Cardiac fibroblast (primary cell): ENCODE measurements at regions not wholly inside any gene's neighbourhood (a gene's known extent, or its start where the extent isn't known, plus 50 kb on each side); places are given as distances from the start of the nearest gene placed in this dataset.

ENCODE experiments used
- DNase-seq, 2 donors: peaks; one replicate each; pipeline versions ENCODE4 v3.0.0 to v3.0.0-alpha.2; 2010; ENCODE audit warnings: low read depth in 2 of 2
- H3K4me3 ChIP-seq, 2 donors: replicated peaks in 1 of 2; 1 replicate in 1 of 2; 2 replicates in 1 of 2; pipeline ENCODE4 v1.5.1; 2011; ENCODE audit warnings: low read depth in 2 of 2, low read length in 2 of 2, mild to moderate bottlenecking in 2 of 2, moderate library complexity in 1 of 2
- CTCF ChIP-seq: IDR thresholded peaks from one replicate; pipeline ENCODE4 v1.5.1; 2011; ENCODE audit warnings: low read depth, mild to moderate bottlenecking, low read length, inconsistent platforms

GRCh38 chr7:32326078-32326477 lies 164.1 kb downstream of the LSM5 start:
- no peak overlapping the region for H3K4me3 ChIP-seq
- TF ChIP-seq CTCF: no peak
- DNase-seq: no peak

DNA sequence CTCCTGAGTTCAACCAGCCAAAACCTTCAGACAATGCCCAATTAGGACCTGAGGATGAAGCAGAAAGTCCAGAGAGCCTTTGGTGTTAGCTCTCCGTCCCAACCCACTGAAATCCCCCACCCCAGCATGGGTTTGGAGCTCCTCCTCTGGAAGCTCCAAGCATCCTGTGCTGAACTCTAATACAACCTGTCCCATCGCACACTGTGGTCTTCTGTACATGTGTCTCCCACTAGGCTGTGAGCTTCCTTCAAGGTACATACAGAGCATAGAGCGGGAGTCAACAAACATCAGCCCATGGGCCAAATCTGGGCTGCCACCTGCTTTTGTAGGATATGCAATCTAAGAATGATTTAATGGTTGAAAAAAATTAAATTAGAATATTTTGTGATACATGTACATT lies 166.5 kb downstream of the LSM5 start:
- H3K4me3 ChIP-seq: no peak overlapping the region
- DNase-seq: no peak
- no peak for TF ChIP-seq CTCF

GRCh38 chr7:32319012-32319382 lies 171.2 kb downstream of the LSM5 start:
- no peak for TF ChIP-seq CTCF
- DNase-seq: no peak
- no peak overlapping the region for H3K4me3 ChIP-seq

DNA sequence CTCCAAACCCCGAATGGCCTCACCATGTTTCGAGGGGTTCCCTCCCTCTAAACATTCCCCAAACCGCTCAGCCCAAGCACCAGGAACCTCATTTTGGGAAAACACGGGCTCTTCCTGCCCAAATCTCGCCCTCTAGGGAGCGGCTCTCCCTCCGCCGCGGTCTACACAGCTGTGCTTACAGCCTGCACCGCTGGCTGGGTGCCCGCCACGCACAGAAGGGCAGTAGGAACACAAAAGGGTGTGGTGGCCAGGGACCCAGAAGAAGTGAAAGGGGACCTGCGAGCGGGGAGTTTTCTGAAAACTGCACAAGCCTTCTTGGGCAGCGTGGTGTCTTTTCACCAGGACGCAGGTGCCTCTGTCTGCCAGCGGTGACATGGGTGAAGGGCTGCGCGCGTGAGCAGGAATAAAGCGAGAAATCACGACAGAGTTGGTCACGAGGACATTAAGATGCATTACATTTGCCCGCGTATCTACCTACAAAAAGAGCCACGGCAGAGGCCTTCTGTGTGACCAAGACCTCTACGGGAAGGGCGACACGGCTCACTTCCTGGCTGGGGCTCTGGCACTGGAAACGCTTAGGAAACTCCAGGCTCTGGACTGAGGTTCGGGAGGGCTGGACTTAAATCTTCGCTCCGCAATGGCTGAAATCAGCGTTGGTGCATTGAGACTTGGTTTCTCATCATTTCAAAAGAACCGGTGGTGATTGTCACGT lies 171.7 kb downstream of the LSM5 start:
- H3K4me3 ChIP-seq: no peak overlapping the region
- no peak for DNase-seq
- no peak for TF ChIP-seq CTCF

DNA sequence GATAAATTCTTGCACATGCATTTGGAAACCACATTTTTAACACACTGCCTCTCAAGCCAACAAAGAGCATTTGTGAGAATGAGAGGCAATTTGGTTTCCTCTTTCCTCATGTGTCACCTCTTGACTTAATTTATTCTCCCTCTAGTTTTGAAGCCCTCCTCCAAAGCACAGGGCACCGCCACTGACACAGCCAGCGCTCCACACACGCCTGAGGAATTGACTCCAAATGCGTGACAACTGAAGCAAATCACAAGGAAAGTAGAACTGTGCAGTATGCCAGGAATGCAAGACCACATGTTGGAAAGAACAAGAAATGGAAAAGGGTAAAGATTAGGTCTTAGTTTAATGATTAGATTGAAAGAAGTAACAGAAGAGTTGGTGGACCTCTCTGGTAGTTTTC lies 173.3 kb downstream of the LSM5 start:
- no peak for TF ChIP-seq CTCF
- DNase-seq: no peak
- no peak overlapping the region for H3K4me3 ChIP-seq

DNA sequence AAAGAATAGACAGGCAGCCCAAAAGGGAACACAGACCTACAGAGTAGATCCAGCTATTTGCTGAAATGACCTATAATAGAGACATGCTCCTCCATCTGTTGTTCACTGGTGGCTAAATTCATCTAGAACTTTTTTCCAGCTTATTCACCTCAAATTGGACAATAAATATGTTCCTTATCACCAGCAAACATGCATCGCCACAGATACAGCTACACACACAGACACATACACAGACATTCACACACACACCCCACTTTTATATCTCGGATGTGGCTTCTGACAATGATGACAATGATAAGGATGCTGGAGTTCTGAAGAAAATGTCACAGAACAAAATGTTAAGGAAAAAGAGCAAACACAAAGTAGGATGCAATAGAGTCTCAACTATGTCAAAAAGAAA lies 175.4 kb downstream of the LSM5 start:
- no peak for DNase-seq
- TF ChIP-seq CTCF: no peak
- H3K4me3 ChIP-seq: no peak overlapping the region

DNA sequence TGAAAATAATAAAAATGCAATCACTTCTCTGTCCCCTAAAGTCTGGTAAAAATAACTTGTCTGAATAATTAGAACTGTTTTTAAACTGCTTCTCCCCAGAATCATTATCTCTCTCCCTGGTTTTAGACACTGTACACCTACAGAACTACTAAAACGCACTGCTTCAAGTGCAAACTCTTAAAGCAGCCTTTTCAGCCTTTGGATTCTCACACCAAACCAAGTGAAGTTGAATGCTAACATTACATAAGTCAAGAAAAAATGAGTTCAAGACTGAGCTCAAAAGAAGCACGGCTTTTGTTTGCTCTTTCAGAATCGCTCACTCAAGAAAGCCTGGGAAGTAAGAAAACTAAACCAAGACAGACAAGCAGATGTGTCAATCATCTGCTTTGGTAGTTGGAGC lies 188.8 kb downstream of the LSM5 start:
- TF ChIP-seq CTCF: no peak
- no peak for DNase-seq
- H3K4me3 ChIP-seq: no peak overlapping the region
